ENCODE measurements at regions not wholly inside any gene's neighbourhood (a gene's known extent, or its start where the extent isn't known, plus 50 kb on each side); places are given as distances from the start of the nearest gene placed in this dataset.

DNA sequence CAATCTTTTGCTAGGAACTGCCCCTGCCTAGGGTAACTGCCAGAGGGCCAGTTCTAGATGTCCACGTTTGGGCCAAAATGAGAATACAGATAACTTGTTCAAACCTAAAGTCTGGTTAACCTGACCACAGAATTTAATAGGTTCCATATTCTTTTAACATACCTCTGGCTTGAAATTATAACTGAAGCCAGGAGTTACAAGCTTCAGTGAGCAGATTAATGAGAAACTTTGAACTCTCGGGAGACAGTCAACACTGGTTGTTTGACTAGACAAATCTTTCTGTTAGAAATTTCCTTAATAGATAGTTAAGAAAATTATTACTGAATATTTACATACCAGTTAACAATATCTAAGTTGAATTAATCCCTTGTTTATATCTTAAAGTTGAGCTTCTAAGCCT lies 110.0 kb upstream of the KLF7 start:
- ChIA-PET POLR2A (no interaction called here), CTCF (no interaction called here)
- Histone ChIP-seq H3K27me3 (ENCODE audit: control insufficient read depth, insufficient read depth, low read length) (no peaks in the 10 kb centered on the region), H3K4me3 (ENCODE audit: low read depth in 2 of 2, low read length in 2 of 2) (no peak overlapping the region), H3K9me3 (ENCODE audit: control insufficient read depth, insufficient read depth, low read depth, low read length) (no peaks in the 10 kb centered on the region), H3K27ac (ENCODE audit: low read length) (no peak overlapping the region), H3K4me1 (ENCODE audit: control insufficient read depth, insufficient read depth, low read length) (no peaks in the 10 kb centered on the region), H3K36me3 (ENCODE audit: control insufficient read depth, insufficient read depth, low read length) (no peaks in the 10 kb centered on the region)
- BruUV-seq (replicated peaks) = no TSS peak
- DNase-seq (ENCODE audit: low read depth, low spot score) (no peak), ATAC-seq (no peak)
- TF ChIP-seq TCF7L2 (IDR thresholded peaks at IDR 0.05; ENCODE audit: low read depth, low read length) (no peak), CTCF (IDR thresholded peaks at IDR 0.05) (no peak), REST (IDR thresholded peaks at IDR 0.05; ENCODE audit: insufficient read depth in 1 of 2, low read depth in 2 of 2, low read length in 1 of 2) (no peak), SIN3A (IDR thresholded peaks at IDR 0.05; ENCODE audit: borderline replicate concordance, insufficient read depth, low read depth, low read length) (no peak), POLR2AphosphoS5 (IDR thresholded peaks at IDR 0.05; ENCODE audit: low read depth, low read length) (no peak)
- intact Hi-C loops (cut with micrococcal nuclease; ENCODE audit: unreplicated experiment) (no loop called here), in situ Hi-C loops (cut with HindIII; ENCODE audit: low pct_unique_long_range_greater_than_20kb, low sequenced_read_pairs) (no loop called here)

DNA sequence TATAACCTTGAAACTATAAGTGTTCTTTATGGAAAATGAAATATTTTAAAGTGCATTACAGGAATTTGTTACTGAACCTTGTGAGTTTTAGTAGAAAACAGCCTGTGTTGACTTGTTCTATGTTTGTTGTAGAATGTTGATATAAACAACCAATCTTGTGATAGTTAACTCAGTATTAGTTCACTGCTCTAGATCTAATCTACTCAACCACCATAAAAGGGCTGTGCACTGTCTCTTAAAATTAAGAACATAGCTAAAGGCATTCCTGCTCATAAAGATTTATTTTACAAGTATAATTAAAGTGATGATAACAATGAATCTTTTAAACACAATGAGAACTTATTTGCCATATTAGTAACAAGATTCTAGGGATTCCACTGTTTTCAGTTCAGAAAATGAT lies 110.5 kb upstream of the KLF7 start:
- CTCF ChIA-PET = no interaction called here
- no TSS peak for BruUV-seq (replicated peaks)
- no peaks in the 10 kb centered on the region for H3K4me1 ChIP-seq (ENCODE audit: control insufficient read depth, insufficient read depth, low read length)
- H3K27ac ChIP-seq (ENCODE audit: low read length) = no peak overlapping the region
- POLR2A ChIA-PET = no interaction called here
- H3K9me3 ChIP-seq (ENCODE audit: control insufficient read depth, insufficient read depth, low read depth, low read length) = no peaks in the 10 kb centered on the region
- DNase-seq (ENCODE audit: low read depth, low spot score) (no peak), ATAC-seq (no peak)
- in situ Hi-C loops (cut with HindIII; ENCODE audit: low pct_unique_long_range_greater_than_20kb, low sequenced_read_pairs) (no loop called here), intact Hi-C loops (cut with micrococcal nuclease; ENCODE audit: unreplicated experiment) (no loop called here)
- H3K4me3 ChIP-seq (ENCODE audit: low read depth in 2 of 2, low read length in 2 of 2) = no peak overlapping the region
- H3K27me3 ChIP-seq (ENCODE audit: control insufficient read depth, insufficient read depth, low read length) = no peaks in the 10 kb centered on the region
- no peaks in the 10 kb centered on the region for H3K36me3 ChIP-seq (ENCODE audit: control insufficient read depth, insufficient read depth, low read length)
- no peak for TF ChIP-seq CTCF (IDR thresholded peaks at IDR 0.05)
- TF ChIP-seq POLR2AphosphoS5 (IDR thresholded peaks at IDR 0.05; ENCODE audit: low read depth, low read length) = no peak
- no peak for TF ChIP-seq REST (IDR thresholded peaks at IDR 0.05; ENCODE audit: insufficient read depth in 1 of 2, low read depth in 2 of 2, low read length in 1 of 2)
- TF ChIP-seq SIN3A (IDR thresholded peaks at IDR 0.05; ENCODE audit: borderline replicate concordance, insufficient read depth, low read depth, low read length) = no peak
- no peak for TF ChIP-seq TCF7L2 (IDR thresholded peaks at IDR 0.05; ENCODE audit: low read depth, low read length)

All from Panc1 (cell line).